ENCODE measurements at regions not wholly inside any gene's neighbourhood (a gene's known extent, or its start where the extent isn't known, plus 50 kb on each side); places are given as distances from the start of the nearest gene placed in this dataset.

GRCh38 chr6:22670605-22671004, 101.2 kb downstream of the HDGFL1 start:
- no peaks in the 10 kb centered on the region for H3K4me1 ChIP-seq
- no peaks in the 10 kb centered on the region for H3K27me3 ChIP-seq
- H3K4me3 ChIP-seq = no peak overlapping the region
- WGBS, 2 donors = 77 to 87% methylated on average over 4 of the region's 4 CpGs
- H3K27ac ChIP-seq = no peak overlapping the region
- intact Hi-C loops (cut with DNase I) = no loop called here
- no peaks in the 10 kb centered on the region for H3K36me3 ChIP-seq
- no peak for DNase-seq
- no peak for TF ChIP-seq EP300 (IDR thresholded peaks at IDR 0.05)
- TF ChIP-seq CTCF (IDR thresholded peaks at IDR 0.05) = no peak
- no peak for TF ChIP-seq POLR2AphosphoS5 (IDR thresholded peaks at IDR 0.05)
- TF ChIP-seq POLR2A (IDR thresholded peaks at IDR 0.05) = no peak
- no peaks in the 10 kb centered on the region for H3K9me3 ChIP-seq

- 64 to 87% methylated on average over 3 of the region's 3 CpGs for WGBS, 2 donors
- no peak for DNase-seq
- no peak for TF ChIP-seq CTCF (IDR thresholded peaks at IDR 0.05)
- TF ChIP-seq POLR2AphosphoS5 (IDR thresholded peaks at IDR 0.05) = no peak
- TF ChIP-seq POLR2A (IDR thresholded peaks at IDR 0.05) = no peak
- no peak for TF ChIP-seq EP300 (IDR thresholded peaks at IDR 0.05)
- Histone ChIP-seq H3K4me3 (no peak overlapping the region), H3K4me1 (no peaks in the 10 kb centered on the region), H3K9me3 (no peaks in the 10 kb centered on the region), H3K27me3 (no peaks in the 10 kb centered on the region), H3K27ac (no peak overlapping the region), H3K36me3 (no peaks in the 10 kb centered on the region)
- intact Hi-C loops (cut with DNase I) = no loop called here
Measured at GRCh38 chr6:22673474-22673873, 104.1 kb downstream of the HDGFL1 start.

- no peaks in the 10 kb centered on the region for H3K27me3 ChIP-seq
- H3K4me1 ChIP-seq = no peaks in the 10 kb centered on the region
- no peaks in the 10 kb centered on the region for H3K9me3 ChIP-seq
- no peak overlapping the region for H3K27ac ChIP-seq
- 94 to 96% methylated on average over 7 of the region's 7 CpGs for WGBS, 2 donors
- DNase-seq = no peak
- H3K36me3 ChIP-seq = no peaks in the 10 kb centered on the region
- no peak overlapping the region for H3K4me3 ChIP-seq
- intact Hi-C loops (cut with DNase I) = no loop called here
- no peak for TF ChIP-seq POLR2A (IDR thresholded peaks at IDR 0.05)
- TF ChIP-seq EP300 (IDR thresholded peaks at IDR 0.05) = no peak
- no peak for TF ChIP-seq CTCF (IDR thresholded peaks at IDR 0.05)
- no peak for TF ChIP-seq POLR2AphosphoS5 (IDR thresholded peaks at IDR 0.05)
Measured at GRCh38 chr6:22680950-22681349, 111.6 kb downstream of the HDGFL1 start.

DNA sequence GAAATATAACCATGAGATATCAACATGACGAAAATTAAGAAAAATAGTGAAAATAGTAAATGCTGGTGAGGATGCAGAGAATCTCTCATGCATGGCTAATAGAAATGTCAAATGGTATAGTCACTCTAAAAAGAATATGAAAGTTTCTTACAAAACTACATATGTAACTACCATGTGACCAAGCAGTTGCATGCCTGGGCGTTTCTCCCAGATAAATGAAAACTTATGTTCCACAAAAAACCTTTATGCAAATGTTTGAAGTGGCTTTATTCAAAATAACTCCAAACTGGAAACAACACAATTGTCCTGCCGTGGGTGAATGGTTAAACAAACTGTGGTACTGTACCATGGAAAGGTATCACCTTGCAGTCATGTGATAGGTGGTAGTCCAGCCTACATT, 112.4 kb downstream of the HDGFL1 start:
- Histone ChIP-seq H3K4me3 (no peak overlapping the region), H3K4me1 (no peaks in the 10 kb centered on the region), H3K9me3 (no peaks in the 10 kb centered on the region), H3K27me3 (no peaks in the 10 kb centered on the region), H3K27ac (no peak overlapping the region), H3K36me3 (no peaks in the 10 kb centered on the region)
- intact Hi-C loops (cut with DNase I) = no loop called here
- TF ChIP-seq CTCF (IDR thresholded peaks at IDR 0.05) (no peak), EP300 (IDR thresholded peaks at IDR 0.05) (no peak), POLR2AphosphoS5 (IDR thresholded peaks at IDR 0.05) (no peak), POLR2A (IDR thresholded peaks at IDR 0.05) (no peak)
- 86 to 88% methylated on average over 3 of the region's 3 CpGs for WGBS, 2 donors
- DNase-seq = no peak

DNA sequence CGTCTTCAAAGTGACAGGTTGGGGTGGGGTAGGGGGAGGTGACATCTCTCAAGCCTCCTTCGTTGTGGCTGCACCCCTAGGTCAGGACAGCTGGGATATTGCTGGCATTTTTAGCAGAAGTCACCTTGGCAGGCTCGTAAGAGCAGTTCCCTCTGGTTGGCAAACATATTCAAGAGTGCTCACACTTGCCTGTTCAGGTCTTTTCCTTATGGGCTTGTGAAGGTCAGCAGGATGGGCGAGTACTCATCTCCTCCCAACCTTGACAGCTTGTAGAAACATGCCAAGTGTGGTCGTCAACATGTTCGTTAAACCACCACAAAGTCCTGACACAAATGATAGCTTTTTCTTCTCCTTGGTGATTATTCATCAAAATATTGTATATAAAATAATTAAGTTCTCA, 113.6 kb downstream of the HDGFL1 start:
- H3K4me1 ChIP-seq = no peaks in the 10 kb centered on the region
- no peak for TF ChIP-seq EP300 (IDR thresholded peaks at IDR 0.05)
- TF ChIP-seq POLR2AphosphoS5 (IDR thresholded peaks at IDR 0.05) = no peak
- no peak for TF ChIP-seq POLR2A (IDR thresholded peaks at IDR 0.05)
- TF ChIP-seq CTCF (IDR thresholded peaks at IDR 0.05) = no peak
- no peak for DNase-seq
- H3K27me3 ChIP-seq = no peaks in the 10 kb centered on the region
- H3K9me3 ChIP-seq = no peaks in the 10 kb centered on the region
- no peak overlapping the region for H3K4me3 ChIP-seq
- H3K36me3 ChIP-seq = no peaks in the 10 kb centered on the region
- intact Hi-C loops (cut with DNase I) = no loop called here
- WGBS, 2 donors = 72 to 79% methylated on average over 6 of the region's 6 CpGs
- H3K27ac ChIP-seq = no peak overlapping the region

Measured in sigmoid colon (tissue), 6 donors.